Mesendoderm (in vitro differentiated cells): ENCODE measurements at regions not wholly inside any gene's neighbourhood (a gene's known extent, or its start where the extent isn't known, plus 50 kb on each side); places are given as distances from the start of the nearest gene placed in this dataset.

Experiments used
- DNase-seq: peaks from one replicate; pipeline ENCODE4 v3.0.0; 2013
- H2AK5ac ChIP-seq: 2 replicates; pipeline ENCODE4 v1.6.1; 2013; ENCODE audit warnings: low read length, inconsistent platforms
- H2BK120ac ChIP-seq: 2 replicates; pipeline ENCODE4 v1.6.1; 2013; ENCODE audit warnings: low read depth, mild to moderate bottlenecking, low read length, moderate library complexity, mixed read lengths
- H2BK15ac ChIP-seq: replicated peaks from 2 replicates; pipeline ENCODE4 v1.6.1; 2013; ENCODE audit warnings: low read depth, mild to moderate bottlenecking, moderate library complexity
- H2BK5ac ChIP-seq: 2 replicates; pipeline ENCODE4 v1.6.1; 2013; ENCODE audit warnings: low read length, inconsistent platforms
- H3K18ac ChIP-seq: 2 replicates; pipeline ENCODE4 v1.6.1; 2013; ENCODE audit warnings: mild to moderate bottlenecking, low read length, mixed read lengths
- H3K23ac ChIP-seq: one replicate; pipeline ENCODE4 v1.6.1; 2013; ENCODE audit warnings: low read length
- H3K27ac ChIP-seq: 2 replicates; pipeline ENCODE4 v1.5.1; 2013; ENCODE audit warnings: low read depth, mild to moderate bottlenecking, inconsistent platforms, low read length, moderate library complexity
- H3K27me3 ChIP-seq: 2 replicates; pipeline ENCODE4 v1.6.1; 2013; ENCODE audit warnings: low read length, control low read depth, mild to moderate bottlenecking, inconsistent platforms; ENCODE audit not compliant: insufficient read depth, poor library complexity
- H3K36me3 ChIP-seq: 2 replicates; pipeline ENCODE4 v1.6.1; 2013; ENCODE audit warnings: low read length, inconsistent platforms; ENCODE audit not compliant: control insufficient read depth, insufficient read depth
- H3K4ac ChIP-seq: one replicate; pipeline ENCODE4 v1.6.1; 2013; ENCODE audit warnings: low read depth, mild to moderate bottlenecking, low read length, moderate library complexity
- H3K4me1 ChIP-seq: 2 replicates; pipeline ENCODE4 v1.6.1; 2013; ENCODE audit warnings: low read depth, low read length, inconsistent platforms; ENCODE audit not compliant: control insufficient read depth
- H3K4me2 ChIP-seq: 2 replicates; pipeline ENCODE4 v1.6.1; 2013; ENCODE audit warnings: low read length
- H3K4me3 ChIP-seq: 2 replicates; pipeline ENCODE4 v1.5.1; 2013; ENCODE audit warnings: mild to moderate bottlenecking, low read length
- H3K56ac ChIP-seq: one replicate; pipeline ENCODE4 v1.6.1; 2013; ENCODE audit warnings: low read length
- H3K79me1 ChIP-seq: 2 replicates; pipeline ENCODE4 v1.6.1; 2013; ENCODE audit warnings: low read length, inconsistent platforms
- H3K79me2 ChIP-seq: 2 replicates; pipeline ENCODE4 v1.6.1; 2013; ENCODE audit warnings: mild to moderate bottlenecking, low read length; ENCODE audit not compliant: control insufficient read depth, insufficient read depth
- H3K9ac ChIP-seq: 2 replicates; pipeline ENCODE4 v1.6.1; 2013; ENCODE audit warnings: low read length, inconsistent platforms
- H4K5ac ChIP-seq: one replicate; pipeline ENCODE4 v1.6.1; 2013; ENCODE audit warnings: low read length
- H4K8ac ChIP-seq: one replicate; pipeline ENCODE4 v1.6.1; 2013; ENCODE audit warnings: low read depth, mild to moderate bottlenecking, control low read depth, low read length, moderate library complexity
- WGBS: extraction: QIAGEN DNeasy Blood & Tissue Kit; methylation state at CpG from one replicate; pipeline ENCODE4 v1.1.7; 2013; ENCODE audit warnings: low lambda C conversion rate, missing lambda C conversion rate; ENCODE audit not compliant: insufficient coverage; ENCODE audit errors: extremely low coverage; 5-methylcytosine and 5-hydroxymethylcytosine counted together

DNA sequence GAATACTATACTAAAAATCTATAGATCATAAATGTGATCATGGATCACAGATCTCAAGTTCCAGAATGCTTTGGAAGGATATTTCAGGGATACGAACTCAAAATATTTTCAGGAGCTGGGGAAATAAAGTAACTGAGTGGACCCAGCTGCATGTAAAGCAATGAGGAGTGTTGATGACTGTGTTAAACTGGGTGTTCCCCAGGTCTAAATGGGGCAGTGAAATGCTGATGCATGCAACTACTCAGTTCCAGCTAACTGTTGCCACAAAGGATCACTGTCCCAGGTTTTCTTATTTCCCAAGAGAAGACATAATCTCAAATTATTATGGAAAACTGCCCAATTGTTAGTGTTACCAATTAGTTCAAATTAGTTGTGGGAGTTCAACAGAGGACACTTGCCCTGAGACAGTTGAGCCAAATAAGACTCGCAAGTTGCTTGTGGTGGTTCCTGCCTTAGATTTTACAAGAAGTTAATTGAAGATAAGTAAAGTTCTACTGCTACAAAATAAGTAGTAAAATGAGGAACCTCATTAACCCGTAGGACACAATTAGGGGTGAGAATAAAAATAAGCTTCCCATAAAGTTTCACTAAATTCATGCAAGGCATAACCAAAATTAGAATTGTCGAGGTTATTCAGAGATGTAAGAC is 66.3 kb upstream of the IL12A start:
- H3K27ac ChIP-seq: no peak overlapping the region
- no peak overlapping the region for H4K8ac ChIP-seq
- no peak overlapping the region for H2BK5ac ChIP-seq
- no peaks in the 10 kb centered on the region for H3K79me2 ChIP-seq
- no peak overlapping the region for H4K5ac ChIP-seq
- no peak overlapping the region for H3K4ac ChIP-seq
- no peak overlapping the region for H3K23ac ChIP-seq
- H2AK5ac ChIP-seq: no peak overlapping the region
- H3K27me3 ChIP-seq: no peaks in the 10 kb centered on the region
- no peak overlapping the region for H3K4me2 ChIP-seq
- H3K79me1 ChIP-seq: no peaks in the 10 kb centered on the region
- WGBS: no CpG with 5 or more reads among the region's 4 CpGs
- no peaks in the 10 kb centered on the region for H3K36me3 ChIP-seq
- H3K18ac ChIP-seq: no peak overlapping the region
- no peak overlapping the region for H2BK15ac ChIP-seq
- H3K56ac ChIP-seq: no peak overlapping the region
- DNase-seq: no peak
- H3K4me1 ChIP-seq: no peaks in the 10 kb centered on the region
- H3K4me3 ChIP-seq: no peak overlapping the region
- no peak overlapping the region for H2BK120ac ChIP-seq
- H3K9ac ChIP-seq: no peak overlapping the region

DNA sequence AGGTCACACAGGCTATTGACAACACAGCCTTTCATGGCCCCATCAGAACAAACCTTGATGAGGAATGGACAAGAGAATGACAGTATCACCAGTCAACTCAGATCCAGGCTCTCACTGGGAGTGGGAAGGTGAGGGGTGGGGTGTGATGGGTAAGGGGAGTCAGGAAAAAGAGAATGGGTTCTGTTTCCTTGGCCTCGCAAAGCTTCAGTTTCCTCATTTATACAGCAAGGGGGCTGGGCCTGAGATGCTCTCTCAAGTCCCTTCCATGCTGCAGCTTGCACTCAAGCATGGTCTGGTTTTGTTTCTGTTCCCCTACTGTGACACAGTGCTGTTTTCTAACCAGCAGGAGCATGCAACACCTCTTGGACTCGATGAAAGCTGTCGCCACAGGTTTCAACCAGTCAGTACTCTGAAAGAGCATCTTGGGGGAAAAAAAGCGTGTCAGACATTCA is 65.7 kb upstream of the IL12A start:
- Histone ChIP-seq H2BK15ac (no peak overlapping the region), H3K27ac (no peak overlapping the region), H3K4me3 (no peak overlapping the region), H3K23ac (no peak overlapping the region), H3K79me2 (no peaks in the 10 kb centered on the region), H2AK5ac (no peak overlapping the region), H3K36me3 (no peaks in the 10 kb centered on the region), H2BK120ac (no peak overlapping the region), H4K5ac (no peak overlapping the region), H3K4me1 (no peaks in the 10 kb centered on the region), H3K9ac (no peak overlapping the region), H3K18ac (no peak overlapping the region), H3K56ac (no peak overlapping the region), H3K4me2 (no peak overlapping the region), H3K4ac (no peak overlapping the region), H3K79me1 (no peaks in the 10 kb centered on the region), H4K8ac (no peak overlapping the region), H2BK5ac (no peak overlapping the region), H3K27me3 (no peaks in the 10 kb centered on the region)
- no CpG with 5 or more reads among the region's 4 CpGs for WGBS
- no peak for DNase-seq

DNA sequence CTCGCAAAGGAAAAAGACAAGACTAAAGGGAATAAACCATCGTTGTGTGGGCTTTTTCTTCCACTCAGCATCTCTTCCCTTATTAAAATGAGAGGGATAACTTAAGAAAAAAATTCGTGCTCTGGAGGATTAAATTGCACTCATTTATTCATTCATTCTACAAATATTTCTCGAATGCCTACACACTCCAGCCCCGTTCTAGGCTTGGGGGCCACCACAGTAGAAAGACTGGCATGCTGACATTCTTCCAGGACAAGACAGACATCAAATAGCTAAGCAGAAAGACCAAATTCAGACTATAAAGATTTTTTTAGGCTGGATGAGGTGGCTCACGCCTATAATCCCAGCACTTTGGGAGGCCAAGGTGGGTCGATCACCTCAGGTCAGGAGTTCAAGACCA is 65.3 kb upstream of the IL12A start:
- Histone ChIP-seq H2BK5ac (no peak overlapping the region), H3K27me3 (no peaks in the 10 kb centered on the region), H2AK5ac (no peak overlapping the region), H4K8ac (no peak overlapping the region), H2BK120ac (no peak overlapping the region), H3K36me3 (no peaks in the 10 kb centered on the region), H2BK15ac (no peak overlapping the region), H3K79me1 (no peaks in the 10 kb centered on the region), H3K56ac (no peak overlapping the region), H3K4me3 (no peak overlapping the region), H3K4me2 (no peak overlapping the region), H3K23ac (no peak overlapping the region), H3K27ac (no peak overlapping the region), H4K5ac (no peak overlapping the region), H3K79me2 (no peaks in the 10 kb centered on the region), H3K4ac (no peak overlapping the region), H3K4me1 (no peaks in the 10 kb centered on the region), H3K9ac (no peak overlapping the region), H3K18ac (no peak overlapping the region)
- WGBS: no CpG with 5 or more reads among the region's 7 CpGs
- no peak for DNase-seq

DNA sequence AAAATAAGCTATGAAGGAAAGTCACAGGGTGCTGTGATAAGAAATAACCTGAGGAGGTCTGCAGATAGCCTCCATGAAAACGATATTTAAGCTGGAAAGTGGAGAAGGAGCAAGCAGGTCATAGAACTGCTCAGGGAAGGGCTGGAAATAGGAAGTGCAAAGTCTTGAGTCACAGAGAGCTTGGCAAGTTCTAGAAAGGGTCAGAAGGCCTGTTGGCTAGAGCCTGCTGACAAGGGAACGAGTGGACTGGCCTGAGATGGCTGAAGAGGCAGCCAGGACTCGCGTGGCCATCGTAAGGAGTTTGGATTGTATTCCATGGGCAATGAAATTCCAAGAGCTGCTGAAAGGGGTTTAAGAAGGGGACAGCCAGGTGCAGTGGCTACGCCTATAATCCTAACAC is 64.7 kb upstream of the IL12A start:
- Histone ChIP-seq H3K4me1 (no peaks in the 10 kb centered on the region), H3K23ac (no peak overlapping the region), H4K8ac (no peak overlapping the region), H2AK5ac (no peak overlapping the region), H3K4ac (no peak overlapping the region), H3K27ac (no peak overlapping the region), H3K4me3 (no peak overlapping the region), H3K79me2 (no peaks in the 10 kb centered on the region), H3K4me2 (no peak overlapping the region), H3K79me1 (no peaks in the 10 kb centered on the region), H4K5ac (no peak overlapping the region), H2BK120ac (no peak overlapping the region), H3K56ac (no peak overlapping the region), H3K36me3 (no peaks in the 10 kb centered on the region), H3K27me3 (no peaks in the 10 kb centered on the region), H2BK5ac (no peak overlapping the region), H2BK15ac (no peak overlapping the region), H3K18ac (no peak overlapping the region), H3K9ac (no peak overlapping the region)
- no peak for DNase-seq
- no CpG with 5 or more reads among the region's 6 CpGs for WGBS

DNA sequence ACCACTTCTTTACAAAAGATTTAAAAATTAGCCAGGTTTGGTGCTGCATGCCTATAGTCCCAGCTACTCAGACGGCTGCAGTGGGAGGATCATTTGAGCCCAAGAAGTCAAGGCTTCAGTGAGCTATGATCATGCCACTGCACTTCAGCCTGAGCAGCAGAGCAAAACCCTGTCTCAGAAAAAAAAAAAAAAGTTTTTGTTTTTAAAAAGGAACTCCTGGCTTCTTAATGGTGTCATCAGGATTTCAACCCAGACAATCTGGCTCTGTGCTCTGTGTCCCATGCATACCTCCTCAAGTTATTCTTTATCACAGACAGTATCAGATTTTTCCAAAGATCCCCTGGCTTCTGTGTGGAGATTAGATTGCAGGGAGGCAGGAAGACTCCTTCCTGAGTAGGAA is 64.2 kb upstream of the IL12A start:
- Histone ChIP-seq H3K4me1 (no peaks in the 10 kb centered on the region), H4K8ac (no peak overlapping the region), H3K18ac (no peak overlapping the region), H3K9ac (no peak overlapping the region), H3K36me3 (no peaks in the 10 kb centered on the region), H3K79me1 (no peaks in the 10 kb centered on the region), H3K27ac (no peak overlapping the region), H3K27me3 (no peaks in the 10 kb centered on the region), H2BK5ac (no peak overlapping the region), H4K5ac (no peak overlapping the region), H2BK15ac (no peak overlapping the region), H2BK120ac (no peak overlapping the region), H3K4ac (no peak overlapping the region), H3K23ac (no peak overlapping the region), H3K79me2 (no peaks in the 10 kb centered on the region), H2AK5ac (no peak overlapping the region), H3K4me3 (no peak overlapping the region), H3K4me2 (no peak overlapping the region), H3K56ac (no peak overlapping the region)
- DNase-seq: no peak
- no CpG with 5 or more reads among the region's 1 CpG for WGBS

DNA sequence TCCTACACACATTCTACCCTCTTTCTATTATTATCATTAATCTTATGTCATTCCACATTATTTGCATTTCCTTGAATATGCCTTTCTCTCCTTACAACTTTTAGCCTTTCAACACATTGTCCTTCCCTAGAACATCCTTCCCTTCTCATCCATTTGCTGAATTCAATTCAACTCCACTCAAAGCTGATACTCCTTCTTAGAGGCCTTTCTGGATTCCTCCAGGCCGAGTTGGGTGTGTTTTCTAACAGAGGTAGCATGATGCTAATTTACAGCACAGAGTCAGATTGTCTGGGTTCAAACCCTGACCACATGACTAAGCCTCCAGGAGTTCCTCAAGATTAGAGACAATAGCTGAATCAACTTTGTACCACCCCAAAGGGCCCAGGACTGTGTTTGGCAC is 63.4 kb upstream of the IL12A start:
- Histone ChIP-seq H3K9ac (no peak overlapping the region), H3K4me1 (no peaks in the 10 kb centered on the region), H3K4ac (no peak overlapping the region), H3K56ac (no peak overlapping the region), H3K36me3 (no peaks in the 10 kb centered on the region), H3K23ac (no peak overlapping the region), H2BK15ac (no peak overlapping the region), H3K79me2 (no peaks in the 10 kb centered on the region), H3K27me3 (no peaks in the 10 kb centered on the region), H2BK120ac (no peak overlapping the region), H3K4me3 (no peak overlapping the region), H3K18ac (no peak overlapping the region), H3K27ac (no peak overlapping the region), H4K5ac (no peak overlapping the region), H3K4me2 (no peak overlapping the region), H2AK5ac (no peak overlapping the region), H3K79me1 (no peaks in the 10 kb centered on the region), H4K8ac (no peak overlapping the region), H2BK5ac (no peak overlapping the region)
- DNase-seq: no peak
- WGBS: no CpG with 5 or more reads among the region's 1 CpG
